Natural killer cell treated with Interleukin-12 subunit alpha and Interleukin-12 subunit beta and Interleukin-15 and Interleukin-18, amount 100 ng/mL, for 72 hours (primary cell): ENCODE measurements at regions not wholly inside any gene's neighbourhood (a gene's known extent, or its start where the extent isn't known, plus 50 kb on each side); places are given as distances from the start of the nearest gene placed in this dataset.

Source experiments
- ATAC-seq, 2 donors: fragments of 150-1000 bp; cut with Tn5 transposase in 1 of 2; sonication (Bioruptor Pico), chemical (Tn5 transposase) in 1 of 2; 2 replicates each; pipeline ENCODE4 v1.10.0; 2021
- DNase-seq: peaks from one replicate; pipeline ENCODE4 v3.0.0; 2022; ENCODE audit warnings: low spot score
- H3K27ac Mint-ChIP-seq, 2 donors: 1 replicate in 1 of 2; 2 replicates in 1 of 2; pipeline ENCODE4 v1.8.0; 2022; ENCODE audit warnings: mixed read lengths in 2 of 2, mild to moderate bottlenecking in 1 of 2, moderate library complexity in 1 of 2
- H3K27me3 Mint-ChIP-seq, 2 donors: 1 replicate in 1 of 2; 2 replicates in 1 of 2; pipeline ENCODE4 v1.8.0; 2022; ENCODE audit warnings: mixed read lengths in 2 of 2
- H3K36me3 Mint-ChIP-seq: one replicate; pipeline ENCODE4 v1.8.0; 2022; ENCODE audit warnings: mixed read lengths
- H3K4me1 Mint-ChIP-seq, 2 donors: 1 replicate in 1 of 2; 2 replicates in 1 of 2; pipeline ENCODE4 v1.8.0; 2022; ENCODE audit warnings: low read depth in 2 of 2, mixed read lengths in 2 of 2, mild to moderate bottlenecking in 1 of 2
- H3K4me3 Mint-ChIP-seq: one replicate; pipeline ENCODE4 v1.8.0; 2022; ENCODE audit warnings: mixed read lengths
- H3K9me3 Mint-ChIP-seq: 2 replicates; pipeline ENCODE4 v1.8.0; 2022; ENCODE audit warnings: mixed read lengths

- DNase-seq, result no peak
- no peak overlapping the region for H3K27ac Mint-ChIP-seq
- peaks cover 20 to 32% of the 10 kb centered on the region in 2 donors for H3K27me3 Mint-ChIP-seq
- H3K4me3 Mint-ChIP-seq, result no peak overlapping the region
- H3K9me3 Mint-ChIP-seq, result peaks cover 12% of the 10 kb centered on the region
- ATAC-seq, result no peak
- peaks cover 3 to 4% of the 10 kb centered on the region in 2 donors for H3K4me1 Mint-ChIP-seq
- peaks cover 23% of the 10 kb centered on the region for H3K36me3 Mint-ChIP-seq
Observed at GRCh38 chr2:161017780-161018470, 142.3 kb upstream of the TANK start.

GRCh38 chr2:161019311-161019710 lies 140.9 kb upstream of the TANK start:
- H3K36me3 Mint-ChIP-seq, result peaks cover 16% of the 10 kb centered on the region
- H3K27ac Mint-ChIP-seq, result no peak overlapping the region
- ATAC-seq (no peak), DNase-seq (no peak)
- H3K9me3 Mint-ChIP-seq, result peaks cover 12% of the 10 kb centered on the region
- H3K4me1 Mint-ChIP-seq, result no peaks in the 10 kb centered on the region
- H3K27me3 Mint-ChIP-seq, result peaks cover 19 to 27% of the 10 kb centered on the region in 2 donors
- no peak overlapping the region for H3K4me3 Mint-ChIP-seq

- peaks cover 4% of the 10 kb centered on the region for H3K36me3 Mint-ChIP-seq
- H3K27me3 Mint-ChIP-seq, result peaks cover 16 to 26% of the 10 kb centered on the region in 2 donors
- peaks cover 2% of the 10 kb centered on the region for H3K9me3 Mint-ChIP-seq
- no peak overlapping the region for H3K4me3 Mint-ChIP-seq
- H3K27ac Mint-ChIP-seq, result no peak overlapping the region
- no peak for ATAC-seq
- no peaks in the 10 kb centered on the region for H3K4me1 Mint-ChIP-seq
- DNase-seq, result no peak
Observed at GRCh38 chr2:161020437-161020836, 139.8 kb upstream of the TANK start.

- Mint-ChIP-seq H3K4me3 (peak overlapping the region; percentile 1), H3K36me3 (peaks cover 8% of the 10 kb centered on the region), H3K27me3 (peaks cover 12 to 20% of the 10 kb centered on the region in 2 donors), H3K27ac (no peak overlapping the region), H3K9me3 (peaks cover 4% of the 10 kb centered on the region), H3K4me1 (peaks cover 7 to 8% of the 10 kb centered on the region in 2 donors)
- ATAC-seq (no peak), DNase-seq (no peak)
Observed at GRCh38 chr2:161028581-161028980, 131.6 kb upstream of the TANK start.

GRCh38 chr2:161029321-161029720 lies 130.9 kb upstream of the TANK start:
- H3K4me3 Mint-ChIP-seq, result no peak overlapping the region
- H3K27ac Mint-ChIP-seq, result no peak overlapping the region
- ATAC-seq (no peak), DNase-seq (no peak)
- peaks cover 8 to 16% of the 10 kb centered on the region in 2 donors for H3K27me3 Mint-ChIP-seq
- peaks cover 8% of the 10 kb centered on the region for H3K36me3 Mint-ChIP-seq
- peaks cover 7 to 8% of the 10 kb centered on the region in 2 donors for H3K4me1 Mint-ChIP-seq
- peaks cover 4% of the 10 kb centered on the region for H3K9me3 Mint-ChIP-seq

- peak; percentile 66 to 76 for ATAC-seq
- no peak overlapping the region for H3K4me3 Mint-ChIP-seq
- peaks cover 7 to 8% of the 10 kb centered on the region in 2 donors for H3K4me1 Mint-ChIP-seq
- peaks cover 11% of the 10 kb centered on the region for H3K36me3 Mint-ChIP-seq
- H3K27ac Mint-ChIP-seq, result no peak overlapping the region
- no peak for DNase-seq
- peaks cover 4% of the 10 kb centered on the region for H3K9me3 Mint-ChIP-seq
- H3K27me3 Mint-ChIP-seq, result peaks cover 8 to 17% of the 10 kb centered on the region in 2 donors
Observed at GRCh38 chr2:161030260-161031063, 129.8 kb upstream of the TANK start.

GRCh38 chr2:161031511-161031910 lies 128.7 kb upstream of the TANK start:
- Mint-ChIP-seq H3K4me1 (peaks cover 7 to 8% of the 10 kb centered on the region in 2 donors), H3K9me3 (peaks cover 4% of the 10 kb centered on the region), H3K27me3 (peaks cover 8 to 20% of the 10 kb centered on the region in 2 donors), H3K36me3 (peaks cover 11% of the 10 kb centered on the region), H3K4me3 (no peak overlapping the region), H3K27ac (no peak overlapping the region)
- ATAC-seq (no peak), DNase-seq (no peak)

GRCh38 chr2:161032635-161033034 lies 127.6 kb upstream of the TANK start:
- H3K4me3 Mint-ChIP-seq, result no peak overlapping the region
- peaks cover 7 to 8% of the 10 kb centered on the region in 2 donors for H3K4me1 Mint-ChIP-seq
- H3K27ac Mint-ChIP-seq, result no peak overlapping the region
- no peak for ATAC-seq
- no peak for DNase-seq
- peaks cover 8 to 20% of the 10 kb centered on the region in 2 donors for H3K27me3 Mint-ChIP-seq
- peaks cover 11% of the 10 kb centered on the region for H3K36me3 Mint-ChIP-seq
- H3K9me3 Mint-ChIP-seq, result peaks cover 4% of the 10 kb centered on the region

GRCh38 chr2:161033059-161033660 lies 127.1 kb upstream of the TANK start:
- no peak overlapping the region for H3K27ac Mint-ChIP-seq
- H3K4me3 Mint-ChIP-seq, result no peak overlapping the region
- H3K9me3 Mint-ChIP-seq, result peaks cover 4% of the 10 kb centered on the region
- H3K27me3 Mint-ChIP-seq, result peaks cover 8 to 20% of the 10 kb centered on the region in 2 donors
- ATAC-seq, result no peak
- H3K4me1 Mint-ChIP-seq, result peaks cover 7 to 8% of the 10 kb centered on the region in 2 donors
- H3K36me3 Mint-ChIP-seq, result peaks cover 11% of the 10 kb centered on the region
- DNase-seq, result no peak

- DNase-seq (no peak), ATAC-seq (no peak)
- Mint-ChIP-seq H3K27ac (no peak overlapping the region), H3K27me3 (peaks cover 23 to 39% of the 10 kb centered on the region in 2 donors), H3K4me3 (no peak overlapping the region), H3K36me3 (peaks cover 4% of the 10 kb centered on the region), H3K4me1 (no peaks in the 10 kb centered on the region), H3K9me3 (no peaks in the 10 kb centered on the region)
Observed at GRCh38 chr2:161036926-161037325, 123.3 kb upstream of the TANK start.

- H3K27me3 Mint-ChIP-seq, result peaks cover 27 to 52% of the 10 kb centered on the region in 2 donors
- DNase-seq, result no peak
- H3K9me3 Mint-ChIP-seq, result no peaks in the 10 kb centered on the region
- ATAC-seq, result no peak
- no peak overlapping the region for H3K27ac Mint-ChIP-seq
- H3K36me3 Mint-ChIP-seq, result peaks cover 4% of the 10 kb centered on the region
- no peaks in the 10 kb centered on the region for H3K4me1 Mint-ChIP-seq
- no peak overlapping the region for H3K4me3 Mint-ChIP-seq
Observed at GRCh38 chr2:161039071-161039470, 121.2 kb upstream of the TANK start.

GRCh38 chr2:161041356-161041755 lies 118.9 kb upstream of the TANK start:
- Mint-ChIP-seq H3K9me3 (no peaks in the 10 kb centered on the region), H3K4me1 (no peaks in the 10 kb centered on the region), H3K27me3 (peaks cover 29 to 48% of the 10 kb centered on the region in 2 donors), H3K27ac (no peak overlapping the region), H3K36me3 (no peaks in the 10 kb centered on the region), H3K4me3 (no peak overlapping the region)
- ATAC-seq (no peak), DNase-seq (no peak)

GRCh38 chr2:161042990-161043625 lies 117.1 kb upstream of the TANK start:
- Mint-ChIP-seq H3K9me3 (no peaks in the 10 kb centered on the region), H3K36me3 (no peaks in the 10 kb centered on the region), H3K27ac (no peak overlapping the region), H3K4me3 (no peak overlapping the region), H3K4me1 (no peaks in the 10 kb centered on the region), H3K27me3 (peaks cover 33 to 51% of the 10 kb centered on the region in 2 donors)
- ATAC-seq (no peak), DNase-seq (no peak)
